ENCODE measurements at regions not wholly inside any gene's neighbourhood (a gene's known extent, or its start where the extent isn't known, plus 50 kb on each side); places are given as distances from the start of the nearest gene placed in this dataset.
A peak's percentile ranks its signal among the peaks of the same experiment; 100 is the strongest.

GRCh38 chr10:69741252-69741651 lies 60.5 kb upstream of the COL13A1 start:
- DNase-seq: no peak

- no peak for DNase-seq
These were observed 59.9 kb upstream of the COL13A1 start for GRCh38 chr10:69741671-69742355.

GRCh38 chr10:69742356-69742695 lies 59.4 kb upstream of the COL13A1 start:
- no peak for DNase-seq

GRCh38 chr10:69742928-69743602 lies 58.6 kb upstream of the COL13A1 start:
- peak; percentile 8 for DNase-seq

GRCh38 chr10:69744971-69745370 lies 56.7 kb upstream of the COL13A1 start:
- DNase-seq: no peak

GRCh38 chr10:69745698-69746097 lies 56.0 kb upstream of the COL13A1 start:
- DNase-seq: no peak

GRCh38 chr10:69747179-69747578 lies 54.5 kb upstream of the COL13A1 start:
- no peak for DNase-seq

GRCh38 chr10:69748621-69749020 lies 53.1 kb upstream of the COL13A1 start:
- DNase-seq: no peak

GRCh38 chr10:69749178-69750010 lies 52.3 kb upstream of the COL13A1 start:
- DNase-seq: no peak

- no peak for DNase-seq
These were observed 51.7 kb upstream of the COL13A1 start for GRCh38 chr10:69750011-69750373.

GRCh38 chr10:69750725-69751124 lies 51.0 kb upstream of the COL13A1 start:
- DNase-seq: no peak

- no peak for DNase-seq
These were observed 50.5 kb upstream of the COL13A1 start for GRCh38 chr10:69751214-69751613.
